ENCODE measurements at regions not wholly inside any gene's neighbourhood (a gene's known extent, or its start where the extent isn't known, plus 50 kb on each side); places are given as distances from the start of the nearest gene placed in this dataset.

DNA sequence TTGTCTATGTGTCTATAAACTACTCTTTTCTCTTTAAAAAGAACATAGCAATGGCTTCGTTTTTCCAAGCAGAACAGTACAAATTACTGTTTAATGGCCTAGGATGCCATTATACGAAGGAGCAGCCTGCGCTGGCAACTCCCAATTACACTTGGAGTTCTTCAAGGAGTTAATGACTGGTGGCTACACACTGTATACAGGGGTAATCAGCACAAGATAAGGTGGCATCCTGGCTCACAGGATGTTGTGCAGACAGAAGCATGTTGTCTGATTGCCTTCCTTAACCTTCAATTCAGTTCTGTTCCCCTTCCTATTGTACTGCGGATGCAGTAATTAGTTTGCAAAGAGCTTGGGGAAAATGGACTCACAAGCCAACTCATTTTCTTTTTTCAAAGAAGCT is 250.7 kb upstream of the ROBO2 start:
- no peak for DNase-seq (ENCODE audit: extremely low read depth, low read depth)
- TF ChIP-seq, protein P1, sequence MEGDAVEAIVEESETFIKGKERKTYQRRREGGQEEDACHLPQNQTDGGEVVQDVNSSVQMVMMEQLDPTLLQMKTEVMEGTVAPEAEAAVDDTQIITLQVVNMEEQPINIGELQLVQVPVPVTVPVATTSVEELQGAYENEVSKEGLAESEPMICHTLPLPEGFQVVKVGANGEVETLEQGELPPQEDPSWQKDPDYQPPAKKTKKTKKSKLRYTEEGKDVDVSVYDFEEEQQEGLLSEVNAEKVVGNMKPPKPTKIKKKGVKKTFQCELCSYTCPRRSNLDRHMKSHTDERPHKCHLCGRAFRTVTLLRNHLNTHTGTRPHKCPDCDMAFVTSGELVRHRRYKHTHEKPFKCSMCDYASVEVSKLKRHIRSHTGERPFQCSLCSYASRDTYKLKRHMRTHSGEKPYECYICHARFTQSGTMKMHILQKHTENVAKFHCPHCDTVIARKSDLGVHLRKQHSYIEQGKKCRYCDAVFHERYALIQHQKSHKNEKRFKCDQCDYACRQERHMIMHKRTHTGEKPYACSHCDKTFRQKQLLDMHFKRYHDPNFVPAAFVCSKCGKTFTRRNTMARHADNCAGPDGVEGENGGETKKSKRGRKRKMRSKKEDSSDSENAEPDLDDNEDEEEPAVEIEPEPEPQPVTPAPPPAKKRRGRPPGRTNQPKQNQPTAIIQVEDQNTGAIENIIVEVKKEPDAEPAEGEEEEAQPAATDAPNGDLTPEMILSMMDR (IDR thresholded peaks at IDR 0.05; ENCODE audit: low read depth, low read length, missing control alignments): no peak
- H3K4me3 ChIP-seq (replicated peaks; ENCODE audit: low read depth, low read length): no peak overlapping the region

DNA sequence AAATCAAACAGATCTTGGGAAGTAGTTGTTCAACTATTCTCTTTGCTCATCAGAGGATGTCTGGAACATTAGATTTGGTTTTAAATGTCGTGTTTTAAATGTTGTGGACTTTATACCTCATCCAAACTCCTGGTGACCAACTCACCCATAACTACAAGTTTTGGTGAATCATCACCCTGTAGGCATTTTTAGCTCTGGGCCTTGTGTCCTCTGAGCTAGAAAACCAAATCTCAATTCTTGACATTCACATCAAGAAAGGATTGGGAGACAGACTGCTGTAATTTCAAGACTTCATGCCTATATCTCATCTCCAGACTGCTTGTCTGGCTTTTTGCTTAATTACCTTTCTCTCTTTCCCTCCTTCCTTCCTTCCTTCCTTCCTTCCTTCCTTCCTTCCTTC is 228.5 kb upstream of the ROBO2 start:
- no peak overlapping the region for H3K4me3 ChIP-seq (replicated peaks; ENCODE audit: low read depth, low read length)
- no peak for DNase-seq (ENCODE audit: extremely low read depth, low read depth)
- TF ChIP-seq, protein P1 (IDR thresholded peaks at IDR 0.05; ENCODE audit: low read depth, low read length, missing control alignments): no peak

DNA sequence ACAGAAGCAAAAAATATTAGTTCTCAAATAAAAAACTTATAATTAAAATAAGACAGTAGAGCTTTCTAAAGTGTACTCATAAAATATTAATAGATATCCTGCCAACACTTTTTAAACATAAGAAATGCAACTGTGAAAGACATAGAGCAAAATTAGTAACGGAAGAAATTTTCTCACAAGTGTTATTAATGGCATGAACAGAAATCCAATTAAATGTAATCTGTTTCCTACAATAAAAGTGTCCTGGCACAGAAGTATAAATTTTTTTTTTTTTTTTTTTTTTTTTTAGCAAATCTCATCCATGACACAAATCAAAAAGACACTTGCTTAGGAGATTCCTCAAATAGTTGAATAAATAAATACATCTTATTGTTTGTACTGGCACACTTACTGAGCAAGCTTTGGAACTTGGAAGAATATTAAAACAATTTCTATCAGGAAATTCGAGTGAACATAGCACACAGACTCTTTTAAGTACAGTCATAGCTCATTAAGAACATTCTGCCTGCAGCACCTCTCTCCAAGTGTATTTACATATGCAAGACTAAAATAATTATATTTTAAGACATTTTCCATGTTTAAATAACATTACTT is 227.2 kb upstream of the ROBO2 start:
- no peak for DNase-seq (ENCODE audit: extremely low read depth, low read depth)
- TF ChIP-seq, protein P1 (IDR thresholded peaks at IDR 0.05; ENCODE audit: low read depth, low read length, missing control alignments): no peak
- no peak overlapping the region for H3K4me3 ChIP-seq (replicated peaks; ENCODE audit: low read depth, low read length)

DNA sequence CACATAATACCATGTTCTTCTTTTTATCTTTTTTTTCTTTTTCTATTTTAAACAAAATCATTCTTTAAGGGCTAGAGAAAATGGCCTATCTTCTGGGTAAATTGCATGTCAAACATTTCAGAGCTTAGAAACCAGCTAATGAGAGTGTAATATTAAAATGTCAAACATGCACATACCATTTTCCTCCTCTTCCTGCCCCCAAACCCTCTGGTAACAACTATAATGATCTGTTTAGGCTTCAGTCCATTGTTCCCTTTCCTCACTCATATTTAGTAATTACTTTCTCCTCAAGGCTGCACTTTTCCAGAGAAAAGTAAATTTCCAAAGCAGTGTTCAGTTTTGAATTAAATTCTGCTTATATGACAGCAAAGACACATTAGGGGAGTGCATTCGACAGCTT is 224.3 kb upstream of the ROBO2 start:
- H3K4me3 ChIP-seq (replicated peaks; ENCODE audit: low read depth, low read length): no peak overlapping the region
- TF ChIP-seq, protein P1 (IDR thresholded peaks at IDR 0.05; ENCODE audit: low read depth, low read length, missing control alignments): no peak
- DNase-seq (ENCODE audit: extremely low read depth, low read depth): no peak

DNA sequence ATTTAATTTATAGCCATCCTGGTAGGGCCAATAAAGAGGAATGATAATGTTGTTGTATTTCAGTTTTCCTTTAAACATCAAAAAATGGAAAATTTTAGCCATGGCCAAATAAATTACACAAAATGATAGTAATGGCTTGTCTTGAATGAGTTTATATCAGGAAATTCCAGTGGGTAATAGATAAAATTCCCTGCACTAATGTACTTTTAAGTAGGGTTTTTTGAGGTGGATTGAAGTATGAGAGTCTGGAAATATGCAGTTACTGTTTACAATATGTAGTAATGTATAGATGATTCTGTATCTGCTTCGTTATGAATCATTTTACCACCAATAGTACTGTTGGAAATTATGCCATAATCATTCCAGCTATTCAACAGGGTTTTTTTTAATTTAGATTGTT is 219.4 kb upstream of the ROBO2 start:
- no peak overlapping the region for H3K4me3 ChIP-seq (replicated peaks; ENCODE audit: low read depth, low read length)
- DNase-seq (ENCODE audit: extremely low read depth, low read depth): no peak
- TF ChIP-seq, protein P1 (IDR thresholded peaks at IDR 0.05; ENCODE audit: low read depth, low read length, missing control alignments): no peak

DNA sequence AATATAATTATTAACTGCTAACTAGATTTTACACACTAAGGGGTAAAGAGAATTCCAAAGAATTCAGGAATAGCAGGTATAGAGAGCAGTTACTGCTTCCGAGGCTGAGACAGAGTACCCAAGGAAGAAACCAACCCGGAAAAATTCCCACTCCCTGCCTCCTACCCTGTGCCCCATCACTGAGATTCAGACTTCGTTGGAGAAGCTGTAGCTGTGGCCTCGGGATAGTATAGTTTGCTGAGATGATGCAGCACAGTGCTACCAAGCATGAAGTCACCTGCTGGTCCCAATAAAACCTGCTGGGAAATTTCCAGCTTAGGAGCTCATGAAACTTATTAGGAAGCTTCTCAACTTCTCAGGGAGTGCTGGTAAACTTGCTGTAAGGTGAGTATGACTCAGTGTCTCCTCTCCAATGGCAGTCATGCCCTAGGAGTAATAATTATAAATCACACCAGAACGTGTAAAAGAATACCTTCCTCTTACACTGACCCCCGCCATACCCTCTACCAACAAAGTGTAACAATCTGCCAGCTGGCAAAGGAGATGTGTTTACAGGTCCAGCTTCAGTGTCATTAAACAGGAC is 215.2 kb upstream of the ROBO2 start:
- no peak overlapping the region for H3K4me3 ChIP-seq (replicated peaks; ENCODE audit: low read depth, low read length)
- DNase-seq (ENCODE audit: extremely low read depth, low read depth): no peak
- TF ChIP-seq, protein P1 (IDR thresholded peaks at IDR 0.05; ENCODE audit: low read depth, low read length, missing control alignments): no peak

DNA sequence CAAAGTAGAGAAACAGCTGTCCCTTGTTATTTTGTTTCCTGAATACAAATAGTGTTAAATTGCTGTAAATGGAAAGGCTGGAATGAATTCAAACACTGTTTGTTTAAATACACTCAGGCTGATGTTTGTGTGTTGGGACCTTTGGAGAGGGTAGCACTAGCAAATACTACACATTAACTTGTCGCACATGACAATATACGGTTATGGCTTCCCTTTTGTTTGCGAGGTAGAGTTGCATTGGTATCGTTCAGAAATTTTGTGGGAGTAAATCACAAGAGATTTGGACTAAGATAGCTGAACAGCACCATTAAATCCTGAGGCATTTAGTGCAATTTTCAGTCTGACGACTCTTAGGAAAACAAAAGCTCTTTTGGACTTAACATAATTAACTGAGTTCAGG is 213.0 kb upstream of the ROBO2 start:
- H3K4me3 ChIP-seq (replicated peaks; ENCODE audit: low read depth, low read length): no peak overlapping the region
- TF ChIP-seq, protein P1 (IDR thresholded peaks at IDR 0.05; ENCODE audit: low read depth, low read length, missing control alignments): no peak
- no peak for DNase-seq (ENCODE audit: extremely low read depth, low read depth)
